K562 (cell line): ENCODE measurements at regions not wholly inside any gene's neighbourhood (a gene's known extent, or its start where the extent isn't known, plus 50 kb on each side); places are given as distances from the start of the nearest gene placed in this dataset.

ENCODE experiments used
- ATAC-seq: fragments of 200-7000 bp; cut with Tn5 transposase; 3 replicates; pipeline ENCODE4 v1.9.1; 2020; ENCODE audit warnings: moderate library complexity
- BruUV-seq: library from RNA; stranded (reverse); fragments of 400-500 nt; replicated peaks from 2 replicates; lab custom pipeline; 2021; lab: Mats Ljungman, UMichigan
- CTCF ChIA-PET: fragments of 300-600 bp; formaldehyde crosslinking; extraction: SDS; loops from one replicate; lab custom pipeline; 2021; ENCODE audit warnings: low intra/inter-chr PET ratio; lab: Yijun Ruan, JAX
- POLR2A ChIA-PET: fragments of 300-600, 350-650 bp; sonication (Branson Sonifier 250); formaldehyde crosslinking; extraction: SDS; loops from one replicate; lab custom pipeline; 2021; ENCODE audit warnings: antibody characterized with exemption, inconsistent platforms; lab: Yijun Ruan, JAX
- DNase-seq, 4 experiments: peaks; one replicate each; pipeline versions ENCODE4 v3.0.0 to v3.0.0-alpha.2; 2011 to 2018; ENCODE audit warnings: low spot score in 3 of 4, mixed read lengths in 3 of 4; ENCODE audit errors: extremely low read depth in 1 of 4
- FAIRE-seq: peaks from 2 replicates; lab custom pipeline; 2011; peaks lifted over from hg19 to GRCh38; lab: Jason Lieb, UNC
- H2AFZ ChIP-seq: 2 replicates; pipeline ENCODE4 v1.6.0; 2011; ENCODE audit warnings: low read depth, low read length, control low read depth, inconsistent platforms
- H3K27ac ChIP-seq: fragments of 200-600 bp; 3 replicates; pipeline ENCODE4 v1.8.0; 2011; ENCODE audit warnings: low read depth, mild to moderate bottlenecking, control low read depth, inconsistent platforms, low read length, moderate library complexity, mixed read lengths; ENCODE audit errors: extremely low read depth
- H3K27me3 ChIP-seq, 2 experiments: fragments of 300-600 bp in 1 of 2; 2 replicates in 1 of 2; 3 replicates in 1 of 2; pipeline versions ENCODE4 v1.6.0 to v1.8.0; 2011; ENCODE audit warnings: inconsistent platforms in 2 of 2, low read length in 2 of 2, mild to moderate bottlenecking in 1 of 2, mixed read lengths in 1 of 2, moderate library complexity in 1 of 2; ENCODE audit not compliant: control insufficient read depth in 2 of 2, insufficient read depth in 2 of 2
- H3K36me3 ChIP-seq: fragments of 300-600 bp; 3 replicates; pipeline ENCODE4 v1.8.0; 2011; ENCODE audit warnings: mild to moderate bottlenecking, low read length, inconsistent platforms; ENCODE audit not compliant: control insufficient read depth, insufficient read depth
- H3K4me1 ChIP-seq, 2 experiments: fragments of 200-600 bp in 1 of 2; replicated peaks in 1 of 2; 2 replicates in 1 of 2; 3 replicates in 1 of 2; pipeline versions ENCODE4 v1.5.1 to v1.8.0; 2011; ENCODE audit warnings: inconsistent platforms in 2 of 2, low read length in 2 of 2, mild to moderate bottlenecking in 1 of 2, mixed read lengths in 1 of 2, moderate library complexity in 1 of 2; ENCODE audit not compliant: control insufficient read depth in 2 of 2, insufficient read depth in 2 of 2
- H3K4me2 ChIP-seq: 2 replicates; pipeline ENCODE4 v1.6.1; 2011; ENCODE audit warnings: low read length, control low read depth, inconsistent platforms, mixed read lengths; ENCODE audit not compliant: insufficient read depth
- H3K4me3 ChIP-seq: fragments of 200-600 bp; sonication (generic), shearing (Covaris generic); 2 replicates; pipeline ENCODE4 v1.5.1; 2016; ENCODE audit warnings: control low read depth, inconsistent platforms
- H3K79me2 ChIP-seq: fragments of 200-600 bp; 3 replicates; pipeline ENCODE4 v1.8.0; 2011; ENCODE audit warnings: low read length, inconsistent platforms; ENCODE audit not compliant: control insufficient read depth, insufficient read depth
- H3K9ac ChIP-seq, 2 experiments: 2 replicates each; pipeline versions ENCODE4 v1.6.0 to v1.6.1; 2011; ENCODE audit warnings: low read depth in 2 of 2, low read length in 2 of 2, control low read depth in 1 of 2, inconsistent platforms in 1 of 2, mild to moderate bottlenecking in 1 of 2, mixed read lengths in 1 of 2; ENCODE audit not compliant: insufficient read depth in 1 of 2
- H3K9me1 ChIP-seq: one replicate; pipeline ENCODE4 v1.6.0; 2011; ENCODE audit warnings: inconsistent platforms, mild to moderate bottlenecking, low read length, moderate library complexity; ENCODE audit not compliant: control insufficient read depth, insufficient read depth
- H3K9me3 ChIP-seq: replicated peaks from 2 replicates; pipeline ENCODE4 v1.5.1; 2011; ENCODE audit warnings: low read depth, low read length, inconsistent platforms; ENCODE audit not compliant: control insufficient read depth, insufficient read depth
- H4K20me1 ChIP-seq: replicated peaks from 2 replicates; pipeline ENCODE4 v1.6.1; 2011; ENCODE audit warnings: low read length, inconsistent platforms, mixed read lengths; ENCODE audit not compliant: control insufficient read depth, insufficient read depth
- ASH1L ChIP-seq: fragments of 450-650 bp; IDR thresholded peaks from 2 replicates; pipeline ENCODE4 v1.6.1; 2018; ENCODE audit warnings: borderline replicate concordance, mild to moderate bottlenecking, low read depth; ENCODE audit not compliant: partially characterized antibody
- E2F1 ChIP-seq: sonication (generic); formaldehyde crosslinking; IDR thresholded peaks from 2 replicates; pipeline ENCODE4 v1.8.1; 2023; ENCODE audit warnings: mild to moderate bottlenecking, missing genetic modification reagents, moderate library complexity
- E2F6 ChIP-seq, 2 experiments: IDR thresholded peaks; 2 replicates each; pipeline ENCODE4 v1.6.1; 2011; ENCODE audit warnings: borderline replicate concordance in 1 of 2, control low read depth in 1 of 2, low read depth in 1 of 2, low read length in 1 of 2, mild to moderate bottlenecking in 1 of 2, mixed read lengths in 1 of 2, moderate library complexity in 1 of 2; ENCODE audit not compliant: insufficient read depth in 1 of 2, insufficient read length in 1 of 2, poor library complexity in 1 of 2, severe bottlenecking in 1 of 2; ENCODE audit errors: extremely low read depth in 1 of 2
- ELF4 ChIP-seq: fragments of 450-650 bp; formaldehyde crosslinking; IDR thresholded peaks from 2 replicates; pipeline ENCODE4 v1.4.0; 2022; ENCODE audit warnings: missing genetic modification characterization
- HSF4 ChIP-seq: fragments of 250-450 bp; sonication (Bioruptor Pico); IDR thresholded peaks from 2 replicates; pipeline ENCODE4 v2.1.2; 2022; ENCODE audit warnings: mild to moderate bottlenecking, moderate library complexity, borderline replicate concordance
- JUN ChIP-seq, 2 experiments: sonication (generic) in 1 of 2; formaldehyde crosslinking in 1 of 2; IDR thresholded peaks; 2 replicates each; pipeline versions ENCODE4 v1.6.1 to v1.8.0; 2012 to 2022; ENCODE audit warnings: borderline replicate concordance in 2 of 2, mild to moderate bottlenecking in 2 of 2, improper control_type of control experiment in 1 of 2, low read depth in 1 of 2, low read length in 1 of 2, missing genetic modification reagents in 1 of 2
- PRDM10 ChIP-seq: fragments of 450-650 bp; IDR thresholded peaks from 2 replicates; pipeline ENCODE4 v1.6.1; 2018; ENCODE audit not compliant: partially characterized antibody
- PRMT5 ChIP-seq: sonication (generic); formaldehyde crosslinking; IDR thresholded peaks from 2 replicates; pipeline ENCODE4 v1.5.0; 2020; ENCODE audit warnings: missing genetic modification reagents
- THRAP3 ChIP-seq: fragments of 450-650 bp; IDR thresholded peaks from 2 replicates; pipeline ENCODE4 v1.6.1; 2016; ENCODE audit warnings: mild to moderate bottlenecking, inconsistent platforms, borderline replicate concordance
- USF1 ChIP-seq: sonication (generic); formaldehyde crosslinking; IDR thresholded peaks from 2 replicates; pipeline ENCODE4 v1.9.0; 2022; ENCODE audit warnings: mild to moderate bottlenecking, missing genetic modification reagents
- ZNF644 ChIP-seq: fragments of 200-800 bp; sonication (Bioruptor generic); IDR thresholded peaks from 2 replicates; pipeline ENCODE4 v1.6.1; 2016; ENCODE audit warnings: low read depth, missing genetic modification characterization, missing compliant biosample characterization
- ZNF778 ChIP-seq: fragments of 450-650 bp; formaldehyde crosslinking; IDR thresholded peaks from 2 replicates; pipeline ENCODE4 v1.4.0; 2020; ENCODE audit warnings: mild to moderate bottlenecking, moderate library complexity
- ZSCAN32 ChIP-seq: fragments of 450-650 bp; formaldehyde crosslinking; IDR thresholded peaks from 2 replicates; pipeline ENCODE4 v1.4.0; 2020; ENCODE audit warnings: mild to moderate bottlenecking, moderate library complexity
- WGBS: fragments of 100-300 bp; shearing (Covaris generic); methylation state at CpG from one replicate; pipeline ENCODE4 v1.1.6; 2016; ENCODE audit warnings: low coverage, mixed read lengths; ENCODE audit not compliant: insufficient coverage; ENCODE audit errors: missing lambda C conversion rate; 5-methylcytosine and 5-hydroxymethylcytosine counted together
- in situ Hi-C: fragments of 300-500 bp; cut with MboI; formaldehyde crosslinking; loops from 4 replicates; pipeline ENCODE4 v1.15.0; 2018; ENCODE audit warnings: inconsistent platforms, mixed read lengths
- intact Hi-C: fragments of 100-400 bp; cut with micrococcal nuclease; formaldehyde crosslinking; loops from 2 replicates; pipeline ENCODE4 v1.14.2; 2022

GRCh38 chr13:76175961-76176725 lies 540.0 kb downstream of the LMO7 start:
- no TSS peak for BruUV-seq
- no peaks in the 10 kb centered on the region for H3K9me1 ChIP-seq
- no peaks in the 10 kb centered on the region for H4K20me1 ChIP-seq
- no peak overlapping the region for H3K4me2 ChIP-seq
- no peaks in the 10 kb centered on the region for H3K27me3 ChIP-seq
- intact Hi-C loops (no loop called here), in situ Hi-C loops (no loop called here)
- no peak overlapping the region for H3K27ac ChIP-seq
- H3K9me3 ChIP-seq = no peaks in the 10 kb centered on the region
- H2AFZ ChIP-seq = no peak overlapping the region
- no peak overlapping the region for H3K9ac ChIP-seq
- DNase-seq = no peak
- H3K36me3 ChIP-seq = no peaks in the 10 kb centered on the region
- WGBS = 0% methylated on average over 5 of the region's 5 CpGs
- no peaks in the 10 kb centered on the region for H3K79me2 ChIP-seq
- H3K4me3 ChIP-seq = no peak overlapping the region
- FAIRE-seq = no peak
- CTCF ChIA-PET = no interaction called here
- H3K4me1 ChIP-seq = no peaks in the 10 kb centered on the region
- no peak for ATAC-seq
- POLR2A ChIA-PET = no interaction called here
- TF ChIP-seq USF1 (CRISPR knock-in tag) (no peak), ZSCAN32 (CRISPR knock-in tag) (no peak), ZNF644 (tag) (no peak), PRDM10 (no peak), ASH1L (no peak), ELF4 (CRISPR knock-in tag) (no peak), E2F1 (CRISPR knock-in tag) (no peak), JUN (IDR thresholded peaks at IDR 0.05; ENCODE audit: borderline replicate concordance, low read depth, low read length) (no peak), JUN (CRISPR knock-in tag; IDR thresholded peaks at IDR 0.05; ENCODE audit: borderline replicate concordance) (no peak), PRMT5 (CRISPR knock-in tag) (no peak), HSF4 (CRISPR knock-in tag) (no peak), ZNF778 (no peak), E2F6 (IDR thresholded peaks at IDR 0.05; ENCODE audit: borderline replicate concordance in 1 of 2, extremely low read depth in 1 of 2, insufficient read depth in 1 of 2, insufficient read length in 1 of 2, low read depth in 1 of 2, low read length in 1 of 2, poor library complexity in 1 of 2, severe bottlenecking in 1 of 2) (no peak), THRAP3 (no peak)
